SK-N-DZ (cell line): ENCODE measurements at regions not wholly inside any gene's neighbourhood (a gene's known extent, or its start where the extent isn't known, plus 50 kb on each side); places are given as distances from the start of the nearest gene placed in this dataset.
"Not testable (repeated sequence)": the region's sequence is repeated elsewhere in the genome, so short reads cannot be mapped to it uniquely, and the experiment has no call there.

Experiments used
- DNase-seq: peaks from one replicate; pipeline ENCODE4 v3.0.0-alpha.2; 2015; ENCODE audit warnings: low spot score

GRCh38 chrX:13518126-13518525 is 51.3 kb upstream of the EGFL6 start:
- no peak for DNase-seq

GRCh38 chrX:13515211-13515930 is 54.0 kb upstream of the EGFL6 start:
- no peak for DNase-seq

GRCh38 chrX:13511944-13512330 is 57.5 kb upstream of the EGFL6 start:
- no peak for DNase-seq

- DNase-seq: no peak
Measured at GRCh38 chrX:13511241-13511943, 58.0 kb upstream of the EGFL6 start.

- DNase-seq: no peak
Measured at GRCh38 chrX:13507893-13508292, 61.5 kb upstream of the EGFL6 start.

- DNase-seq: peak; percentile 23
Measured at GRCh38 chrX:13506574-13506973, 62.8 kb upstream of the EGFL6 start.

DNA sequence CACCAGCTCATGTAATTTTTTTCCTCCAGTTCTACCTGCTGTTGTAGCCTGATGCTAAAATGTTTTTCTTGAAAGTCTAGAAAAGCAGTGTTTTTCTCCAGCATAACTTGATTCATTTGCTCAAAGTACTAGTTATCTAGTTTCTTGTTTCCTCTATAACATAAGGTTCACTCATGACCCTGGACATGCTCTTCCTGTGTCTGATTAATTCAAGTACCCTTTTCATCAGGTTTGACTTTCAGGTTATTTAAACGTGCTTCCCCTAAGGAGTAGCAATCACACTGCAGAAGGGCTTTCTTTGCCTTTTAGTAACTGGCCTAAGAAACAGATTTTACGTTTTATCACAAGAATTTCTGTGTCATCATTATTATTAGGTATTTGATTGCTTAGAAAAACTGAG is 66.8 kb upstream of the EGFL6 start:
- DNase-seq: no peak

DNA sequence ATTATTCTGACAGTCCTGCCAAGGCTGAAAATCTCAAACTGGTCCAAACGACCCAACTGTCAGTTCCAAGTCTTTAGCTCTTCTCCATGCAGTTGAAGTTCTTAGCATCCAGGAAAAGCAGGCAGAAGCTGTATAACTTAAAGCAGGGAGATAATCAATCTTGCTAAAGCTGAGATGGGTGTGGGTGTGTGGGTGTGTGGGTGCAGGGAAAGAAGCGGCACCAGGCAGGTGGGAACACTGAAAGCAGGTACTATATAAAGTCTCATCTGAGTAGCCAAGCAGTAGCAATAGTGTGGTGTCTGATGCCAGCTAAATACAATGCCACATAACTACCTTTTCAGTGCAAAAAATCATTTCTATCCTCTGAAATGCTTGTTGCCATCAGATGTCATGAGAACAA is 69.7 kb upstream of the EGFL6 start:
- DNase-seq: no peak

GRCh38 chrX:13498238-13498637 is 71.2 kb upstream of the EGFL6 start:
- no peak for DNase-seq

GRCh38 chrX:13495232-13495631 is 74.2 kb upstream of the EGFL6 start:
- DNase-seq: no peak

DNA sequence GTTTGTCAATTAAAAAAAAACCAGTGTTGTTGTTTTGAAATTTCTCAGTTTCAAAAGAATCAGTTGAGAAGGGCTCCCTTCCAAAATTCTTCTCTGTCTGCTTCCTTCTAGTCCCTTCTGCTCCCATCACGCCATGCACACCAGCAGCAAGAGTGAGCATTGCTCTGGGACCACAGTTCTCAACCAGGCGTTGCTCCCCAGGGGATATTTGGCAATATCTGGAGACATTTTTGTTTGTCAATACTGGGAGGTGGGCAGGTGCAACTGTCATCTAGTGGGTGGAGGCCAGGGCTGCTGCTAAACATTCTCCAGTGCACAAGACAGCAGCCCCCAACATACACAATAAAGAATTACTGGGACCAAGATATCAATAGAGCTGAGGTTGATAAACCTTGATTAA is 74.8 kb upstream of the EGFL6 start:
- no peak for DNase-seq

- DNase-seq: no peak
Measured at GRCh38 chrX:13493659-13494058, 75.7 kb upstream of the EGFL6 start.

GRCh38 chrX:13492286-13492685 is 77.1 kb upstream of the EGFL6 start:
- DNase-seq: no peak

DNA sequence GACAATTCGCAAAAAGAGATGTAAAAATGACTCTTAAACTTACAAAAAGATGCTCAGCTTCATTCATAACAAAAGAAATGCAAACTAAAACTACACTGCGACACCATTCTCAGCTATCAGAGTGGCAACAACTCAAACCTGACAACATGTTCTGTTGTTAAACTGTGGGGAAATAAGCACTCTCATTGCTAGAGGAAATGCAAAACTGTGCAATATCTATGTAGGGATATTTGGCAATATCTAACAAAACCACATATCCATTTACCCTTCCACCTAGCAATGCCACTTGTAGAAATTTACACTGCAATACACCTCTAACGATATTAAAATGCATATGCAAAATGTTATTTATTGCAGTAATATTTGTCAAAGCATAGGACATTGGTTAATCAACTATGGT is 78.3 kb upstream of the EGFL6 start:
- DNase-seq: no peak

- no peak for DNase-seq
Measured at GRCh38 chrX:13489454-13489853, 79.9 kb upstream of the EGFL6 start.

GRCh38 chrX:13487731-13488505 is 81.5 kb upstream of the EGFL6 start:
- peak; percentile 9 for DNase-seq

DNA sequence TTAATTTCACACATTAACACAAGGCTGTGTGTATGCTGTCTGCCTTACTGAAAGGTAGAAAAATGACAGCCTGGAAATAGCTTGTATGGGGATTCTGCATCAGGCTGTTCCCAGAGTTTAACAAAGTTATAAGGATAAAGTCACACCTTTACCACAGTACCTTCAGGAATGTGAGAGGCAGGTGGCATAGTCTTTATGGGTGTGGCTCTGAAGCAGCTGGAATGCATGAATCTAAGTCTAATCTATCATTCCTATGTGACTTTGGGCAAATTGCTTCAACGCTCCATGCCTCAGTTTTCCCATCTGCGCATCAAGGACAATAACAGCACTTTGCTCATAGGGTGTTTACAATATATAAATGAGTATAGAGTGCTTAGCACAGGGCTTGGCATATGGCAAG is 84.2 kb upstream of the EGFL6 start:
- no peak for DNase-seq

DNA sequence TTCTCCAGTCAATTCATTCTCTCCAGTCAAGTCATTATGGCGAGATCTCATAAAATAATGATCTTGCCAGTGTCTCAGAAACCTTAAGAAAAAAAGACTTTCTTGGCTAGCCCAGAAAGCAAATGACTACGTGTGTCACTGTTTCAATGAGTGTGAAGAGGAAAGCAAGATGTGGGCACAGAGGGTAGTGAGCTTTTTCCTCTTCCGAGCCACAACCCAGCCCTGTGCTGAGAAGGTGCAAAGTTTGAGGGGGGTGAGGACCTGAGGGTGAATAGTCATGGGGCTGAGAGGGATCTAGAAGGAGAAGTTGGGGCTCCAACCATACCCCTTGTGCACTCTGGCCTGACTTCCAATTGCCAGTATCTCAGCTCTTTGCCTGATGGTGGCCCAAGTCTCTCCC is 85.6 kb upstream of the EGFL6 start:
- DNase-seq: no peak

GRCh38 chrX:13482746-13483541 is 86.5 kb upstream of the EGFL6 start:
- DNase-seq: no peak

DNA sequence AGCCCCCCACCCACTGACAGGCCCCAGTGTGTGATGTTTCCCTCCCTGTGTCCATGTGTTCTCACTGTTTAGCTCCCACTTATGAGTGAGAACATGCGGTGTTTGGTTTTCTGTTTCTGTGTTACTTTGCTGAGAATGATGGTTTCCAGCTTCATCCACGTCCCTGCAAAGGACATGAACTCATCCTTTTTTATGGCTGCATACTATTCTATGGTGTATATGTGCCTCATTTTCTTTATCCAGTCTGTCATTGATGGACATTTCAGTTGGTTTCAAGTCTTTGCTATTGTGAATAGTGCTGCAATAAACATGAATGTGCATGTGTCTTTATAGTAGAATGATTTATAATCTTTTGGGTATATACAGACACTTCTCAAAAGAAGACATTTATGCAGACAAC is 88.6 kb upstream of the EGFL6 start:
- not testable (repeated sequence) for DNase-seq

- DNase-seq: no peak
Measured at GRCh38 chrX:13479452-13479813, 90.0 kb upstream of the EGFL6 start.
